ENCODE measurements at regions not wholly inside any gene's neighbourhood (a gene's known extent, or its start where the extent isn't known, plus 50 kb on each side); places are given as distances from the start of the nearest gene placed in this dataset.
"Not testable (repeated sequence)": the region's sequence is repeated elsewhere in the genome, so short reads cannot be mapped to it uniquely, and the experiment has no call there.

DNA sequence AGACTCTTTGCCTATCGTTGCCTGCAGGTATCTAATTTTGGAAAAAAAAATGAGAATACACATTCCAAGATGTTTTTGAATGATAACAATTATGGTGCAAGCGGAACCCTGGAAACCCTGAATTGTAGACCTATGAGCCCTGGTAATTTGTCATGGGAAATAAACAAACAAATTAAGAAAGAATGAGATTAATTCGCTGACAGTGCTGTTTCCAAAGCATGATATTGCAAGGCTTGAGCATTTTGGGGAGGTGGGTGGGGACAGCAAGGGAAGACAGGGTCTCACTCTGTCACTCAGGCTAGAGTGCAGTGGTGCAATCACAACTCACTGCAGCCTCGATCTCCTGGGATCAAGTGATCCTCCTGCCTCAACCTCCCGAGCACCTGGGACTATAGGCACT is 900.3 kb downstream of the IPMK start:
- no peak for DNase-seq (ENCODE audit: low read depth in 1 of 2, low spot score in 1 of 2)
- in situ Hi-C loops (cut with HindIII; ENCODE audit: low pct_unique_long_range_greater_than_20kb, low sequenced_read_pairs), result no loop called here
- TF ChIP-seq JUND (IDR thresholded peaks at IDR 0.05; ENCODE audit: low read depth), result no peak

GRCh38 chr10:57362811-57363210 is 904.9 kb downstream of the IPMK start:
- DNase-seq (ENCODE audit: low read depth in 1 of 2, low spot score in 1 of 2), result no peak
- no peak for TF ChIP-seq JUND (IDR thresholded peaks at IDR 0.05; ENCODE audit: low read depth)

GRCh38 chr10:57353403-57354003 is 914.2 kb downstream of the IPMK start:
- no peak for DNase-seq (ENCODE audit: low read depth in 1 of 2, low spot score in 1 of 2)
- TF ChIP-seq JUND (IDR thresholded peaks at IDR 0.05; ENCODE audit: low read depth), result no peak
- in situ Hi-C loops (cut with HindIII; ENCODE audit: low pct_unique_long_range_greater_than_20kb, low sequenced_read_pairs), result no loop called here

More at GRCh38 chr10:57362811-57363210, 904.9 kb downstream of the IPMK start:
- in situ Hi-C loops (cut with HindIII; ENCODE audit: low pct_unique_long_range_greater_than_20kb, low sequenced_read_pairs), result no loop called here

GRCh38 chr10:57351076-57351475 is 916.6 kb downstream of the IPMK start:
- in situ Hi-C loops (cut with HindIII; ENCODE audit: low pct_unique_long_range_greater_than_20kb, low sequenced_read_pairs), result no loop called here
- DNase-seq (ENCODE audit: low read depth in 1 of 2, low spot score in 1 of 2), result no peak
- TF ChIP-seq JUND (IDR thresholded peaks at IDR 0.05; ENCODE audit: low read depth), result no peak

- TF ChIP-seq JUND (IDR thresholded peaks at IDR 0.05; ENCODE audit: low read depth), result no peak
- DNase-seq (ENCODE audit: low read depth in 1 of 2, low spot score in 1 of 2), result no peak
- in situ Hi-C loops (cut with HindIII; ENCODE audit: low pct_unique_long_range_greater_than_20kb, low sequenced_read_pairs), result no loop called here
Observed at GRCh38 chr10:57341294-57341693, 926.4 kb downstream of the IPMK start.

DNA sequence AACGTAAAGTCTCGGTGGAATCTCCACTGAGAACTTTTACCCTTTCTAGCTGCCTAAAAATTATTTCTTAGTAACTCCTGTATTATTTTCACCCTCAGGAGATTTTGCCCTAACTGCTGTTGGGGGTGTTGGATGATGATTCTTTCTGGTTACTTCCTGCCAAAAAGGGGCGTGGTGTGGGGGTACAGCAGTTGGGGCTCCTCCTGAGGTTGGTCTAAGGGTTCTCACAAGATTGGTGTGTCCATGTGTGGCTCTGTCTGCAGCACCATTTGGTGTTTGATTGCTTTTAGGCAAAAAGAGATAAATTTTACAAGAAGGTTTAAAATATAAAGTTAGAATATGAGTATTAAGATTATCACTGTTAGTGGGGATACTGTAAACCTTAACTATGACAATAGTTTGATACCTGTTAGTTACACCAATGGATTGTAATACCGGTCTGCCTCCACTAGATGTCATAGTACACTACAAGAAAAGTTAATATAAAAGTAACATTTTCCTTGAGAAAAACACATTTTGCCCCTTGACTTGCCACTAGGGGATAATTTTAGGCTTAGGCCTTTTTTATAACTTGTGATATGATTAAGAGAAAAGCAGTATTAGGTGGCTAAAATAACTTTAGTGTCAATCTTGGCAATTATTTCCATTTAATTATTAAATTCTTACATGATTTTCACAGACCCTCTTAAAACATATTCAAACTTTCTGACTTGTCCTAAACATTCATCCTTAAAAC is 928.7 kb downstream of the IPMK start:
- in situ Hi-C loops (cut with HindIII; ENCODE audit: low pct_unique_long_range_greater_than_20kb, low sequenced_read_pairs), result no loop called here
- peak; percentile 55 to 76 for DNase-seq (ENCODE audit: low read depth in 1 of 2, low spot score in 1 of 2)
- no peak for TF ChIP-seq JUND (IDR thresholded peaks at IDR 0.05; ENCODE audit: low read depth)

DNA sequence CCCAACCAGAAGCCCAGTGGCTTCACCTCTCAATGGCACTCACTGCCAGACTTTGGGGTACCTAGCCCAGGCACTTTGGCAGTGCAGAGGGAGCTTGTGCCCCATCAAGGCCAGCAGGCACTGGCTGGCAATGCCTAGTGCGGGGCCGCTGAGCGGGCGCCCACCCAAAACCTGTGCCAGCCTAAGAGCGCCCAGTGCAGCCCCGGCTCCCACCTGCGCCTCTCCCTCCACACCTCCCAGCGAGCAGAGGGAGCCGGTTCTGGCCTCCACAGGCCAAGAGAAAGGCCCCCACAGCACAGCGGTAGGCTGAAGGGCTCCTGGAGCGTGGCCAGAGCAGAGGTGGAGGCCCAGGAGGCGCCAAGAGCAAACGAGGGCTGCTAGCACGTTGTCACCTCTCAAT is 930.8 kb downstream of the IPMK start:
- TF ChIP-seq JUND (IDR thresholded peaks at IDR 0.05; ENCODE audit: low read depth), result no peak
- in situ Hi-C loops (cut with HindIII; ENCODE audit: low pct_unique_long_range_greater_than_20kb, low sequenced_read_pairs), result no loop called here
- DNase-seq (ENCODE audit: low read depth in 1 of 2, low spot score in 1 of 2), result no peak

DNA sequence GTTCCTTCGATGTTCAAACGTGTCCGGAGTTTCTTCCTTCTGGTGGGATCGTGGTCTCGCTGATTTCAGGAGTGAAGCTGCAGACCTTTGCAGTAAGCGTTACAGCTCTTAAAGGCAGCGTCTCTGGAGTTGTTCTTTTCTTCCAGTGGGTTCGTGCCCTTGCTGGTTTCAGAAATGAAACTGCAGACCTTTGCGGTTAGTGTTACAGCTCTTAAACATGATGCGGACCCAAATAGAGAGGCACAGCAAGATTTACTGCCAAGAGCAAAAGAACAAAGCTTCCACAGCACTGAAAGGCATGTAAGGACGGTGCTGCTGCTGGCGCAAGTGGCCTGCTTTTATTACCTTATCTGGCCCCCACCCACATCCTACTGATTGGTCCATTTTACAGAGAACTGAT is 931.4 kb downstream of the IPMK start:
- DNase-seq (ENCODE audit: low read depth in 1 of 2, low spot score in 1 of 2), result peak in 1 of 2 experiments; percentile 19
- in situ Hi-C loops (cut with HindIII; ENCODE audit: low pct_unique_long_range_greater_than_20kb, low sequenced_read_pairs), result no loop called here
- no peak for TF ChIP-seq JUND (IDR thresholded peaks at IDR 0.05; ENCODE audit: low read depth)

GRCh38 chr10:57334523-57334922 is 933.2 kb downstream of the IPMK start:
- no peak for DNase-seq (ENCODE audit: low read depth in 1 of 2, low spot score in 1 of 2)
- in situ Hi-C loops (cut with HindIII; ENCODE audit: low pct_unique_long_range_greater_than_20kb, low sequenced_read_pairs), result no loop called here
- no peak for TF ChIP-seq JUND (IDR thresholded peaks at IDR 0.05; ENCODE audit: low read depth)

DNA sequence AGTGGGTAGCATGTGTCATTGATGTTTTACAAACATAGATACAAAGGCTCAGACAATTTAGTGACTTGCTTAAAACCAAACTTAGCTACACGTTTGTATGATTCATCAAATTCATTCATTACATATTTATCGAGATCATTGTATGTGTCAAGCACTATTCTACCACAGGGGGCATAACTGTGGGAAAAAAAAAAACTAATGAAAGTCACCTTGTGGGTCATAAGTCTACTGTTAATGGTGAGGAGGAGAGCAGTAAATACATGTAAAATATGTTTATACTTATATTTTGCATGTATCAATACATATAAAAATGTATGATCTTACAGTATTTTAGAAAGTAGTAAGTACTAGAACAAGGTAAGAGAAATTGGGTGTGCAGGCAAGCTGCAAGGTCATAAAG is 933.8 kb downstream of the IPMK start:
- no peak for DNase-seq (ENCODE audit: low read depth in 1 of 2, low spot score in 1 of 2)
- in situ Hi-C loops (cut with HindIII; ENCODE audit: low pct_unique_long_range_greater_than_20kb, low sequenced_read_pairs), result no loop called here

DNA sequence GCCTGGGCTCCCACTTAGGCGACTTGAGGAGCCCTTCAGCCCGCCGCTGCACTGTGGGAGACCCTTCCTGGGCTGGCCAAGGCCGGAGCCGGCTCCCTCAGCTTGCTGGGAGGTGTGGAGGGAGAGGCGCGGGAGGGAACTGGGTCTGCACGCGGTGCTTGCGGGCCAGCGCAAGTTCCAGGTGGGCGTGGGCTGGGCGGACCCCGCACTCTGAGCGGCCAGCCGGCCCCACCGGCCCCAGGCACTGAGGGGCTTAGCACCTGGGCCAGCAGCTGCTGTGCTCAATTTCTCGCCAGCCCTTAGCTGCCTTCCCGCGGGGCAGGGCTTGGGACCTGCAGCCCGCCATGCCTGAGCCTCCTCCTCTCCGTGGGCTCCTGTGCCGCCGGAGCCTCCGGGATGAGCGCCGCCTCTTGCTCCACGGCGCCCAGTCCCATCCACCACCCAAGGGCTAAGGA is 946.3 kb downstream of the IPMK start:
- in situ Hi-C loops (cut with HindIII; ENCODE audit: low pct_unique_long_range_greater_than_20kb, low sequenced_read_pairs); DNase-seq (ENCODE audit: low read depth in 1 of 2, low spot score in 1 of 2): not testable (repeated sequence)

More for the DNA sequence above, 933.8 kb downstream of the IPMK start:
- no peak for TF ChIP-seq JUND (IDR thresholded peaks at IDR 0.05; ENCODE audit: low read depth)

DNA sequence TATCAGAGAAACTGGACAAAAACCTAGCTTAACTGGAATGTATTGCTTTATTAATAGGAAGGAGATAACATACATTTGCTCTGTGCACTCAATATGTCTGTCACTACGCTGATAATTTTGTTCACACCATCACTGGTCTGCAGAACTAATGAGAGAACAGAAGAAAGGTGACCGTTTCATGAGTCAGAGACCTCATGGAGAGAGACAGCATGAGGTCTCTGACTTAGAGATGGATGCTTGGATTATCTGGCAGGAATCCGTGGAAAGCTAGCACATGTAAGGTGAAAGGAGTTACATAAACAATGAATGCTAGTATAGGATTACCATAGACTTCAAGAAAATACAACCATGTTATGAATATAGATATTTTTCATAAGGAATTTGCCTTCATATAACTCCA is 947.3 kb downstream of the IPMK start:
- no peak for TF ChIP-seq JUND (IDR thresholded peaks at IDR 0.05; ENCODE audit: low read depth)
- in situ Hi-C loops (cut with HindIII; ENCODE audit: low pct_unique_long_range_greater_than_20kb, low sequenced_read_pairs), result no loop called here
- DNase-seq (ENCODE audit: low read depth in 1 of 2, low spot score in 1 of 2), result no peak

DNA sequence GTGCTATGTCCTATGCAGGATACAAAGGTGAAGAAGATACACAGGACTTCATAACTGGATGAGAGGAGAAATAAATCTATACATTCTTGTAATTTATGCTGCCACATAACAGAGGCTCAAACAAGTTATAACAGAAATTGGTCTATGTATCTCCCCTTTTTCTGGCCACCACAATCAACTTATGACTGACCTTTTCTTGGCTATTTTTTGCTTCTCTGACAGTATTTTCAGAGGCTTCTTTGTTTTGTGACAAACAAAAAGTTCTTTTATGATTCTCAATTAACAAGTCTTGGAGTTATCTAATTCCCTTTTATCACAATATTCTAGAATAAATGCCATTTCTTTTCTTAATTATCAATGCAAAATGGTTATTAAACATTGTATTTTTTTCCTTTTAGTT is 953.0 kb upstream of the ZWINT start:
- TF ChIP-seq JUND (IDR thresholded peaks at IDR 0.05; ENCODE audit: low read depth), result no peak
- DNase-seq (ENCODE audit: low read depth in 1 of 2, low spot score in 1 of 2), result no peak
- in situ Hi-C loops (cut with HindIII; ENCODE audit: low pct_unique_long_range_greater_than_20kb, low sequenced_read_pairs), result no loop called here

Measured in T47D (cell line).